ENCODE measurements at regions not wholly inside any gene's neighbourhood (a gene's known extent, or its start where the extent isn't known, plus 50 kb on each side); places are given as distances from the start of the nearest gene placed in this dataset.
A peak's percentile ranks its signal among the peaks of the same experiment; 100 is the strongest.
"Not testable (repeated sequence)": the region's sequence is repeated elsewhere in the genome, so short reads cannot be mapped to it uniquely, and the experiment has no call there.

- DNase-seq, result peak; percentile 2
Observed at GRCh38 chr19:20482721-20483120, 82.9 kb downstream of the ZNF737 start.

- DNase-seq, result no peak
Observed at GRCh38 chr19:20481736-20482135, 83.8 kb downstream of the ZNF737 start.

GRCh38 chr19:20479483-20479882 lies 86.1 kb downstream of the ZNF737 start:
- no peak for DNase-seq

- DNase-seq, result no peak
Observed at GRCh38 chr19:20478936-20479335, 86.6 kb downstream of the ZNF737 start.

GRCh38 chr19:20472854-20473253 lies 92.7 kb downstream of the ZNF737 start:
- DNase-seq, result no peak

GRCh38 chr19:20471431-20471830 lies 94.2 kb downstream of the ZNF737 start:
- no peak for DNase-seq

- no peak for DNase-seq
Observed at GRCh38 chr19:20470345-20471135, 95.0 kb downstream of the ZNF737 start.

GRCh38 chr19:20466638-20466990 lies 99.0 kb downstream of the ZNF737 start:
- DNase-seq, result not testable (repeated sequence)

GRCh38 chr19:20465922-20466637 lies 99.5 kb downstream of the ZNF737 start:
- not testable (repeated sequence) for DNase-seq

- DNase-seq, result no peak
Observed at GRCh38 chr19:20453425-20453935, 112.1 kb downstream of the ZNF737 start.

GRCh38 chr19:20444202-20444885 lies 121.2 kb downstream of the ZNF737 start:
- DNase-seq, result no peak

GRCh38 chr19:20432266-20432842 lies 133.2 kb downstream of the ZNF737 start:
- not testable (repeated sequence) for DNase-seq

GRCh38 chr19:20431826-20432225 lies 133.8 kb downstream of the ZNF737 start:
- DNase-seq, result no peak

- peak; percentile 23 for DNase-seq
Observed at GRCh38 chr19:20423381-20424197, 142.0 kb downstream of the ZNF737 start.

- DNase-seq, result no peak
Observed at GRCh38 chr19:20422216-20423205, 143.1 kb downstream of the ZNF737 start.

GRCh38 chr19:20416661-20417060 lies 148.9 kb downstream of the ZNF737 start:
- DNase-seq, result no peak

GRCh38 chr19:20414120-20414519 lies 151.5 kb downstream of the ZNF737 start:
- DNase-seq, result no peak

GRCh38 chr19:20413705-20414104 lies 151.9 kb downstream of the ZNF737 start:
- DNase-seq, result no peak

GRCh38 chr19:20412846-20413245 lies 152.7 kb downstream of the ZNF737 start:
- no peak for DNase-seq

- no peak for DNase-seq
Observed at GRCh38 chr19:20397292-20397691, 168.3 kb downstream of the ZNF737 start.

GRCh38 chr19:20388706-20389225 lies 176.8 kb downstream of the ZNF737 start:
- no peak for DNase-seq

Measured in T-helper 9 cell (primary cell).